Activated naive CD4-positive, alpha-beta T cell treated with anti-CD3 and anti-CD28 coated beads for 36 hours (primary cell): ENCODE measurements at regions not wholly inside any gene's neighbourhood (a gene's known extent, or its start where the extent isn't known, plus 50 kb on each side); places are given as distances from the start of the nearest gene placed in this dataset.

Source experiments
- CTCF ChIA-PET: fragments of 350-600 bp; sonication (Branson Sonifier 250); formaldehyde crosslinking; loops from one replicate; lab custom pipeline; 2021; ENCODE audit warnings: antibody characterized with exemption; lab: Charles Lee
- DNase-seq: peaks from one replicate; pipeline ENCODE4 v3.0.0-alpha.2; 2020
- H3K27ac Mint-ChIP-seq: one replicate; pipeline ENCODE4 v1.8.0; 2021; ENCODE audit warnings: mild to moderate bottlenecking, mixed read lengths
- H3K27me3 Mint-ChIP-seq: one replicate; pipeline ENCODE4 v1.8.0; 2021; ENCODE audit warnings: low read depth, mixed read lengths
- H3K36me3 Mint-ChIP-seq: one replicate; pipeline ENCODE4 v1.8.0; 2021; ENCODE audit warnings: low read depth, mixed read lengths
- H3K4me1 Mint-ChIP-seq: one replicate; pipeline ENCODE4 v1.8.0; 2021; ENCODE audit warnings: low read depth, mixed read lengths
- H3K4me3 Mint-ChIP-seq: one replicate; pipeline ENCODE4 v1.8.0; 2021; ENCODE audit warnings: mild to moderate bottlenecking, moderate library complexity, mixed read lengths
- H3K9me3 Mint-ChIP-seq: one replicate; pipeline ENCODE4 v1.8.0; 2021; ENCODE audit warnings: mixed read lengths
- intact Hi-C: fragments of 100-400 bp; cut with micrococcal nuclease; formaldehyde crosslinking; loops from one replicate; pipeline ENCODE4 v1.15.1; 2023

DNA sequence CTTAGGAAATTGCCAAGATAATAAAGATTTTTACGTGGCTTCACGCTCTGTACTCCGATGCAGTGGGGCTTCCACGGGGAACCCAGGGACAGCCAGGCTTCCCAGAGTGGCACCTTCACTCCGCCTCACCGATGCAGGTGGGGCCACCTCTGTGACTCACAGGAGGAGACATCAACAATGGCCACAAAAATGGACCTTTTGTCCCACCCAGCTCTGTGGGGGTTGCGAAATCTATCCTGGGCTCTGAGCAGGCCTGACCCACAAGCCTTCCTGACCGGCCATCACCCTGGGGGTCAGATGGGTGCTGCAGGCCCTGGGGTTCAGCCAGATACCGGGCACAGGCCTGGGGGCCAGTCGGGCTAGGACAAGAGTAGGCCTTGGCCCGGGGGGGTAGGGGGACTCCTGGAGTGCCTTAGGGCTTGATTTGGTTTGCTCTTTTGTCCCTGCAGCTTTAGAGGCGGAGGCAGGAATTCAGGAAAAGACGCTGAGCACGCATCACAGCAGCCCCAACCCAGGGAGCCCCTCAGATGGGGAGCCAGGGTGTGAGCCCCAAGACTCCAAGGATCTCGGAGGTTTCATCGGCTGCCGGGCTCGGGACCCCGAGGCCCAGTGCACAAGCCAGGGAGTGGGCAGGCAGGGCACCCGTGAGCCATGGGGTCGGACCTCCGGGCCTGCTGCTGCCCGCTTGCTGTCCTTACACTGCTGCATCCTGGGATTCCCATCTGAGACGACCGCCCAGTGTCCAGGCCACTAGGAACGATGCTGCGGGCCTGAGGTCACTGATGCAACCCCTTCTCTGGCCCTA is 136.5 kb upstream of the NKX1-1 start:
- no peaks in the 10 kb centered on the region for H3K27me3 Mint-ChIP-seq
- CTCF ChIA-PET: no interaction called here
- no peak for DNase-seq
- no peaks in the 10 kb centered on the region for H3K9me3 Mint-ChIP-seq
- no peak overlapping the region for H3K4me3 Mint-ChIP-seq
- H3K27ac Mint-ChIP-seq: no peak overlapping the region
- H3K36me3 Mint-ChIP-seq: no peaks in the 10 kb centered on the region
- intact Hi-C loops: no loop called here
- peaks cover 11% of the 10 kb centered on the region for H3K4me1 Mint-ChIP-seq

DNA sequence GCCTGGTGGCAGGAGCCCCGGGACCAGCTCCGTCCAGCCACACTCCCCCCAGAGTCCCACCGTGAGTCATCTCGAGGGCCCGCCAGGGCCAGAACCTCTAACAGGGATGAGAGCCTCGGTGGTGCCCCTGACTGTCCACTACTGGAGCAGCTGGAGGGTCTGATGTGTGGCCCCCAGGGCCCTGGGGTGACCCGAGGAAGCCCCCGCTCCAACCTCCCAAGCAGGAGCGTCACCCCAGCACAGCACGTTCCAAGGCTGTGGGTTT is 135.9 kb upstream of the NKX1-1 start:
- H3K4me1 Mint-ChIP-seq: peaks cover 5% of the 10 kb centered on the region

DNA sequence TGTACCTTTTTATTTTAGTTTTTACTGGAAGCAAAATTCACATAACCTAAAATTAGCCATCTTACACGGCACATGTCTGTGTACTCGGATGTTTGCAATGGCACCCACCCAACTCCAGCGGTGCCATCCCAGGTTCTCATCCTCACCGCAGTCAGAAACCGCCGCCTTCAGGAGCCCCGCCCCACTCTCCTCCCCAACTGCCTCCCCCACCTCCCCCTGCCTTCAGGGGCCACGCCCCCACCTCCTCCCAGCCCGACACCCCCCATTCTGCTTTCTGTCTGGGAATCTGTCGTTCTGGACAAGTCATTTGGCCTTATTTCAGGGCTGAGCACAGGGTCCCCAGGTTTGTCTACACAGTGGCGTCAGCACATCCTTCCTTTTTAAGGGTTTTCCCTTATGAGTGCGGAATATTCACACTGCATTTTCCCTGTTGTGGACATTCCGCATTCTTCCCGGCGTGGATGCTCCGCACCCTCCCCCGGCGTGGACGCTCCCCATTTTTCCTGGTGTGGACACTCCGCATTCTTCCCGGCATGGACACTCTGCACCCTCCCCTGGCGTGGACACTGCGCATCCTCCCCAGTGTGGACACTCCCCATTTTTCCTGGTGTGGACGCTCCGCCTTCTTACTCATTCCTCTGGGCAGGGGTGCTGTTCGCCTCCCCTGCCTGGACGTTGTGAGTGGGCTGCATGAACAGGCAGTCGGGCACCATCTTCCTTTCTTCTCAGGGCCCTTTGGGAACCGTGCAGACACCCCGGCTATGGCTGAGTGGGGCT is 135.4 kb upstream of the NKX1-1 start:
- Mint-ChIP-seq H3K9me3 (no peaks in the 10 kb centered on the region), H3K4me3 (no peak overlapping the region), H3K4me1 (peaks cover 5% of the 10 kb centered on the region), H3K27me3 (no peaks in the 10 kb centered on the region), H3K27ac (no peak overlapping the region), H3K36me3 (no peaks in the 10 kb centered on the region)
- intact Hi-C loops: no loop called here
- CTCF ChIA-PET: no interaction called here
- DNase-seq: no peak

More for the DNA sequence above, 135.9 kb upstream of the NKX1-1 start:
- intact Hi-C loops: no loop called here
- CTCF ChIA-PET: no interaction called here
- Mint-ChIP-seq H3K9me3 (no peaks in the 10 kb centered on the region), H3K36me3 (no peaks in the 10 kb centered on the region), H3K4me3 (no peak overlapping the region), H3K27ac (no peak overlapping the region), H3K27me3 (no peaks in the 10 kb centered on the region)
- DNase-seq: no peak

DNA sequence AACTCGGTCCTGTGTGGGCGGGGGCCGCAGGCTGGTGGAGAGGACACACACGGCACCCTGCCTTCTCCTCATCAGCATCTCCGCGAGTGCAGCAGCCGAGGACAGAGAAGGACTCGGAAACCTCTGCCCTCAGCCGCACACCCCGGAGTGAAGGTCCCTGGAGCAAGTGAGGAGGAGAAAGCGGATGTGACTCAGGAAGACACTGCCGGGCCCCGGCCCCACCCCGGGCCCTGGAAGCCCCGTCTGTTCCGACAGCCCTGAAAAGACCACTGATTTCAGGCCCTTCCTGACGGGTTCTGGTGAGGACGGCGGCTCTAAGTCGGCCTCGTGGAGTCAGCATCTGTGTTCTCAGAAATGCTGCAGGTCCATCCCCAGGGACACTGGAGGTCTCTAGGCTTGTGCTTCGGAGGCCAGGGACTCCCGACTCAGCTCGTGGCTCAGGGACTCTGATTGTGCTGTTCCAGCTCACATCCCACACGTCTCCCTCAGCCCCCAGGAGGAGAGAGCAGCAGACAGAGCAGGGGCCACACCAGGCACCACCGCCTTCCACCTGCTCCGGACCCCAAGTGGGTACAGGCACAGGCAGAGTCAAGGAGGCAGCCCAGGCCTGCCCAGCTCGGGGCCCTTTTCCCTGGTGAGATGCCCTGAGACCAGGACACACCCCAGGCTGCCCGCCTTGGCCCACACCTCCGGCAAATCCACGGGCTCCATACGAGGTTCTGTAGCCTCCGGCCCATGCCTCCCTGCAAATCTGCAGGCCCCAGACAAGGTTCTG is 134.5 kb upstream of the NKX1-1 start:
- Mint-ChIP-seq H3K36me3 (no peaks in the 10 kb centered on the region), H3K27me3 (no peaks in the 10 kb centered on the region)

GRCh38 chr4:1539859-1540600 is 133.8 kb upstream of the NKX1-1 start:
- Mint-ChIP-seq H3K36me3 (no peaks in the 10 kb centered on the region), H3K4me1 (peaks cover 5% of the 10 kb centered on the region), H3K27me3 (no peaks in the 10 kb centered on the region)

More for the DNA sequence above, 134.5 kb upstream of the NKX1-1 start:
- Mint-ChIP-seq H3K27ac (no peak overlapping the region), H3K4me1 (peaks cover 5% of the 10 kb centered on the region), H3K9me3 (no peaks in the 10 kb centered on the region), H3K4me3 (no peak overlapping the region)
- intact Hi-C loops: no loop called here
- DNase-seq: no peak
- CTCF ChIA-PET: no interaction called here

GRCh38 chr4:1538941-1539772 is 132.9 kb upstream of the NKX1-1 start:
- Mint-ChIP-seq H3K36me3 (no peaks in the 10 kb centered on the region), H3K27ac (no peak overlapping the region), H3K4me1 (peaks cover 1% of the 10 kb centered on the region), H3K9me3 (no peaks in the 10 kb centered on the region), H3K4me3 (no peak overlapping the region), H3K27me3 (no peaks in the 10 kb centered on the region)
- intact Hi-C loops: no loop called here
- CTCF ChIA-PET: interaction anchor here (0.6 kb wide), 1 partner anchor 9 kb away, joined by 3 read pairs; no protein-coding TSS in a partner anchor
- no peak for DNase-seq

More at GRCh38 chr4:1539859-1540600, 133.8 kb upstream of the NKX1-1 start:
- Mint-ChIP-seq H3K27ac (no peak overlapping the region), H3K9me3 (no peaks in the 10 kb centered on the region), H3K4me3 (no peak overlapping the region)
- intact Hi-C loops: no loop called here
- CTCF ChIA-PET: interaction anchor here (0.6 kb wide), 1 partner anchor 8 kb away, joined by 3 read pairs; no protein-coding TSS in a partner anchor
- DNase-seq: no peak

DNA sequence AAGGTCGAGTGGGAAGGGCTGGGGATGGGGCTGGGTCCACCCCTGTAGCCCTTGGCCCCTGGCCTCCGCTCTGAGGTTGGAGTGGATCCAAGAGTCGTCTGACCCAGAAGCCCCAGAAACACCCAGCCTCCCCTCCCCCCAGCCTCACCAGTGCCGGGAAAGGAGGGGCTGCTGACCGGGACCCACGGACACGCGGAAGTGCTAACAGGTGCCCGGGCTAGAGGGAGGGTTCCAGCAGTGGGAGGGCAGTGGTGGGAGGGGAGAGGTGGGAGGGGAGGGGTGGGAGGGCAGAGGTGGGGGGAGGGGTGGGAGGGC is 131.8 kb upstream of the NKX1-1 start:
- no peaks in the 10 kb centered on the region for H3K36me3 Mint-ChIP-seq
- H3K4me3 Mint-ChIP-seq: no peak overlapping the region
- no peak for DNase-seq
- no peak overlapping the region for H3K27ac Mint-ChIP-seq
- H3K9me3 Mint-ChIP-seq: no peaks in the 10 kb centered on the region
- no peaks in the 10 kb centered on the region for H3K4me1 Mint-ChIP-seq
- CTCF ChIA-PET: no interaction called here
- peaks cover 5% of the 10 kb centered on the region for H3K27me3 Mint-ChIP-seq
- intact Hi-C loops: no loop called here

DNA sequence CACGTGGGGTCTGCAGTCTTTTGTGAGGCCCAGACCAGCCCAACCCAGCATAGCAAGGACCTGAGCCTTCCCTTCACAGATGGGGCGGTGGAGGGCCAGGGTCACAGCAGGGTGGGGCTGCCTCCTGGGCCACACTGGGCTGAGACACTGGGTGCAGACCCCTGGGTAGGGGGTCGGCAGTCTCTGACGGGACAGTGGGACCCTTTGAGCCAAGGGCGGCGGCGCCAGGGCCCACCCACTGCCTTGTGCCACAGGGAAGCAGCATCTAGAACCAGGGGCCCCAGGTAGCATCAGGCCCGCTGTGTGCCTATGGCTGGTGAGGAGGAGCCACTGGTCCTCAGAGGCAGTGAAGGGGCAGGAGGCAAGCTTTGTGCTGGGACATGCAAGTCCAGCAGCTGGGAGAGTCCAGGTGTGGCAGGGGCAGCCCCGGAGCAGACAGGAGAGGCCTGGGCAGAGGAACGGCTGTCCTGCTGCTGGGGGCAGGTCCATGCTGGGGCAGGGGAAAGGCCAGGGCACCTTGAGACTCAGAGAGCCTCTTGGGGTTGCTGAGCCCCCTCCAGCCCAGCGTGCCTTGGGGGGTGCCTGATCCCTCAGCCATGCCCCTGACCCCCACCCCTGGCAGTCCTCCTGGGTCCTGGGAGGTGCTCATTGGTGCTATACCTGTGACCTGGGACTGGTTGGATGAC is 131.3 kb upstream of the NKX1-1 start:
- Mint-ChIP-seq H3K27me3 (peaks cover 5% of the 10 kb centered on the region), H3K4me3 (no peak overlapping the region), H3K27ac (no peak overlapping the region), H3K36me3 (no peaks in the 10 kb centered on the region), H3K9me3 (no peaks in the 10 kb centered on the region), H3K4me1 (no peaks in the 10 kb centered on the region)
- intact Hi-C loops: no loop called here
- DNase-seq: no peak
- CTCF ChIA-PET: no interaction called here

- intact Hi-C loops: no loop called here
- peaks cover 5% of the 10 kb centered on the region for H3K27me3 Mint-ChIP-seq
- no peak for DNase-seq
- no peaks in the 10 kb centered on the region for H3K9me3 Mint-ChIP-seq
- no peak overlapping the region for H3K27ac Mint-ChIP-seq
- no peaks in the 10 kb centered on the region for H3K36me3 Mint-ChIP-seq
- H3K4me3 Mint-ChIP-seq: no peak overlapping the region
- no peaks in the 10 kb centered on the region for H3K4me1 Mint-ChIP-seq
- CTCF ChIA-PET: no interaction called here
These were observed 130.6 kb upstream of the NKX1-1 start for GRCh38 chr4:1536579-1537409.

GRCh38 chr4:1535926-1536578 is 129.8 kb upstream of the NKX1-1 start:
- DNase-seq: no peak
- intact Hi-C loops: no loop called here
- Mint-ChIP-seq H3K4me1 (no peaks in the 10 kb centered on the region), H3K36me3 (no peaks in the 10 kb centered on the region), H3K27ac (no peak overlapping the region), H3K27me3 (peaks cover 5% of the 10 kb centered on the region), H3K4me3 (no peak overlapping the region), H3K9me3 (no peaks in the 10 kb centered on the region)
- CTCF ChIA-PET: no interaction called here
